Right ventricle myocardium inferior (tissue), 1 donor: ENCODE measurements at regions not wholly inside any gene's neighbourhood (a gene's known extent, or its start where the extent isn't known, plus 50 kb on each side); places are given as distances from the start of the nearest gene placed in this dataset.

Experiments
- ATAC-seq: fragments of 200-7000 bp; cut with Tn5 transposase; one replicate; pipeline ENCODE4 v1.9.1; 2020; ENCODE audit warnings: mild to moderate bottlenecking, moderate library complexity
- DNase-seq: peaks from one replicate; pipeline ENCODE4 v3.0.0; 2021; ENCODE audit errors: missing footprints
- intact Hi-C: fragments of 100-400 bp; cut with DNase I; formaldehyde crosslinking; loops from one replicate; pipeline ENCODE4 v1.11.0; 2022
- donor health status: DM: no; HTN: yes; CAD: no; lungs with severe emphysema.

DNA sequence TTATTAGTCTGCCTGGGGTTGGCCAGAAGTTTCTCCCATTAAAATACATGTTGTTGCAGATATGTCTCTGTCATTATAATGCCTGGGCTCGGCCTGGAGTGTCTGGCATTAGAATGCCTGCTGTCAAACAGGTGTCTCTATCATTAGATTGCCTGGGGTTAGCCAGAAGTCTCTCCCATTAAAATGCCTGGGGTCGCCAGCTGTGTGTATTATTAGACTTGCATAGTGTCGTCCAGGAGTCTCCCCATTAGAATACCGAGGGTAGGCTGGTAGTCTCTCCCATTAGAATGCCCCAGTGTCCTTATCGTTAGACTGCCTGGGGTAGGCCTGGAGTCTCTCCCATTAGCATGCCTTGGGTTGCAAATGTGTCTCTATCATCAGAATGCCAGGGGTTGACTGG, 2270.8 kb downstream of the TP53TG3F start:
- intact Hi-C loops: loop anchor here (10.0 kb wide), 1 partner anchor 65 kb away; no protein-coding TSS in a partner anchor
- ATAC-seq (no peak), DNase-seq (no peak)

- intact Hi-C loops: loop anchor here (10.0 kb wide), 1 partner anchor 63 kb away; no protein-coding TSS in a partner anchor
- DNase-seq (no peak), ATAC-seq (no peak)
These were observed 2272.1 kb downstream of the TP53TG3F start for GRCh38 chr16:35731341-35732040.

GRCh38 chr16:35732046-35732810, 2272.8 kb downstream of the TP53TG3F start:
- no peak for DNase-seq
- ATAC-seq: no peak
- intact Hi-C loops: loop anchor here (10.0 kb wide), 1 partner anchor 63 kb away; no protein-coding TSS in a partner anchor

GRCh38 chr16:35733278-35733965, 2274.0 kb downstream of the TP53TG3F start:
- intact Hi-C loops: loop anchor here (10.0 kb wide), 1 partner anchor 61 kb away; no protein-coding TSS in a partner anchor
- no peak for DNase-seq
- no peak for ATAC-seq

DNA sequence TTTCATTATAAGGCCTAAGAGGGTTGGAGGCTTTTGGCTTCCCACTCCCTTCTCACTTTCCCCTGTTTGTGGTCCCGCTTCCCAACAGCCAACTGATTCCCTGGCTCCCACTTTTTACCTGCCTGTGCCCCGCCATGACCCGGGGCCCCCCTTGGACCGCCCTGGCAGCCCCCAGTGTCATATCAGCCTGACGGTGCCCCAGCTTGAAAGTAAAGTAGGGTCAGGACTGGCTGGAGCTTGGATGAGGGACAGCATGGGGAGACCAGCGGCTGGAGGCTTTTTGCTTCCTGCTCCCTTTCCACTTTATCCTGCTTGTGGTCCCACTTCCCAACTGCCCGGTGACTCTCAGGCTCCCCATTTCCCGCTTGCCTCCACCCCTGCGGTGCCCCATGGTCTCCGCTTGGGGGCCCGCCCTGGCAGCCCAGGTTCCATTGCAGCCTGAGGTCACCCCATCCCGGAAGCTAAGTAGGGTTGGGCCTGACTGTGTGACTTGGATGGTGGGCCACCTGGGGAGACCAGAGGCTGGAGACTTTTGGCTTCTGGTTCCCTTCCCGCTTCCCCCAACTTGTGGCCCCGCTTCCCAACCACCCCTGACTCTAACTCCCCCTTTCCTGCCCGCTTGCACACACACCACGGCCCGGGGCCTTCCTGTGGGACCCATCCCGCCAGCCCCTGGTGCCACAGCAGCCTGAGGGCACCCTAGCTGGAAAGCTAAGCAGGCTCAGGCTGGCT, 2274.7 kb downstream of the TP53TG3F start:
- intact Hi-C loops: loop anchor here (10.0 kb wide), 1 partner anchor 61 kb away; no protein-coding TSS in a partner anchor
- no peak for ATAC-seq
- DNase-seq: no peak

DNA sequence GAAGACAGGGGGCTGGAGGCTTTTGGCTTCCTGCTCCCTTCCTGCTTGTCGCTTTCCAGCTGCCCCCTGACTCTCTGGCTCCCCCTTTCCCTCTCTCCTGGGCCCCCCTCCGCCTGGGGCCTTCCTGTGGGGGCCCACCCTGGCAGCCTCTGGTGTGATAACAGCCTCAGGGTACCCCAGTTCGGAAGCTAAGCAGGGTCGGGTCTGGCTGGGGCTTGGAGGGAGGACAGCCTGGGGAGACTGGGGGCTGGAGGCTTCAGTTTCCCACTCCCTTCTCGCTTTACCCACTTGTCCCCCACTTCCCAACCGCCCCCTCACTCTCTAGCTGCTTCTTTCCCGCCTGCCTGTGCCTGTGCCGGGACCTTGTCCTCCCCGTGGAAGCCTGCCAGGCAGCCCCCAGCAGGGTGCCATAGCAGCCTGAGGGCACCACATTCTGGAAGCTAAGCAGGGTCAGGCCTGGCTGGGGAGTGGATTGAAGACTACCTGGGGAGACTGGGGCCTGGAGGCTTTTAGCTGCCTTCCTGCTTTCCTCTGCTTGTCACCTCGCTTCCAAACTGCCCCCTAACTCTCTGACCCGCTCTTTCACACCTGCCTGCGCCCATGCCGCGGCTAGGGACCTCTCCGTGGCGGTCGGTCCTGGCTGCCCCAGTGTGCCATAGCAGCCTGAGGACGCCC, 2275.5 kb downstream of the TP53TG3F start:
- intact Hi-C loops: loop anchor here (10.0 kb wide), 1 partner anchor 60 kb away; no protein-coding TSS in a partner anchor
- DNase-seq (no peak), ATAC-seq (no peak)

DNA sequence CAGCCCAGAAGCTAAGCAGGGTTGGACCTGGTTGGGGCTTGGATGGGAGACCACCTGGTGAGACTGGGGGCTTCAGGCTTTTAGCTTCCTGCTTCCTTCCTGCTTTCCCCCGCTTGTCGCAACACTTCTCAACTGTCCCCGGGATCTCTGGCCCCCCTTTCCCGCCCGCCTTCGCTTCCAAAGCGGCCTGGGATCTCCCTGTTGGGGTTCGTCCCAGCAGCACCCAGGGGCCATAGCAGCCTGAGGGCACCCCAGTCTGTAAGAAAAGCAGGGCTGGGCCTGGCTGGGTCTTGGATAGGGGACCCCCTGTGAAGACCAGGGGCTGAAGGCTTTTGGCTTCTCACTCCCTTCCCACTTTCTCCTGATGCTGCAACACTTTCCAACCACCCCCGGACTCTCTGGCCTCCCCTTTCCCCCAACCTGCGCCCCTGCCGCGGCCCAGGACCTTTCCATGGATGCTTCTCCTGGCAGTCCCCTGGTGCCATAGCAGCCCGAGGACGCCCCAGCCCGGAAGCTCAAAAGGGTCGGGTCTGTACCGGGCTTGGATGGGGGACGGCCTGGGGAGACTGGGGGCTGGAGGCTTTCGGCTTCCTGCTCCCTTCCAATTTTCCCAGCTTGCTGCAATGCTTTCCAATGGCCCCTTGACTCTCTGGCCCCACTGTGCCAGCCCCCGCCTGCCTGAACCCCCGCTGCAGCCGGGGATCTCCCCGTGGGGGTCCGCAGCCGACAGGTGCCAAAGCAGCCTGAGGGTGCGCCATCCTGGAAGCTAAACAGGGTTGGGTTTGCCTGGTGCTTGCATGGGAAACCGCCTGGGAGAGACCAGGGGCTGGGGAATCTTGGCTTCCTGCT, 2276.2 kb downstream of the TP53TG3F start:
- DNase-seq: no peak
- no peak for ATAC-seq
- intact Hi-C loops: loop anchor here (10.0 kb wide), 1 partner anchor 59 kb away; no protein-coding TSS in a partner anchor

DNA sequence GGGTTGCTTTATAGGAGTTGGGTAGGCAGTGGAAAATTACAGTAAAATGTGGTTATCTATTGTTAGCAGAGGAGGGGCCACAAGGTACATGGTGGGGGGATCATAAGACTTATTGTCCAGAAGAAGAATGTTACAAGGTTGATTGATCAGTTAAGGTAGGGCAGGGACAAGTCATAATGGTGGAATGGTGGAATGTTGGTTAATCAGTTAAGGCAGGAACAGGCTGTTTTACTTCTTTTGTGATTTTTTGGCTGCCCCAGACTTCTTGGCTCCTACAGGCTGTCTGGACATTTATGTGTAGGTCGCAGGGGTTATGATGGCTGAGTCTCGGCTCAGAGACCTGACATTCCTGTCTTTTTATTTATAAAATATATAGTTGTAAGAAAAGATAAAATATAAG, 2277.1 kb downstream of the TP53TG3F start:
- DNase-seq: no peak
- intact Hi-C loops: loop anchor here (10.0 kb wide), 1 partner anchor 58 kb away; no protein-coding TSS in a partner anchor
- ATAC-seq: no peak

- intact Hi-C loops: loop anchor here (10.0 kb wide), 1 partner anchor 58 kb away; no protein-coding TSS in a partner anchor
- no peak for ATAC-seq
These were observed 2277.7 kb downstream of the TP53TG3F start for GRCh38 chr16:35737076-35737475.

GRCh38 chr16:35741546-35741945, 2282.1 kb downstream of the TP53TG3F start:
- no peak for ATAC-seq
- DNase-seq: no peak
- intact Hi-C loops: no loop called here

More at GRCh38 chr16:35737076-35737475, 2277.7 kb downstream of the TP53TG3F start:
- no peak for DNase-seq

GRCh38 chr16:35743101-35743692, 2283.8 kb downstream of the TP53TG3F start:
- DNase-seq (no peak), ATAC-seq (no peak)
- intact Hi-C loops: no loop called here

DNA sequence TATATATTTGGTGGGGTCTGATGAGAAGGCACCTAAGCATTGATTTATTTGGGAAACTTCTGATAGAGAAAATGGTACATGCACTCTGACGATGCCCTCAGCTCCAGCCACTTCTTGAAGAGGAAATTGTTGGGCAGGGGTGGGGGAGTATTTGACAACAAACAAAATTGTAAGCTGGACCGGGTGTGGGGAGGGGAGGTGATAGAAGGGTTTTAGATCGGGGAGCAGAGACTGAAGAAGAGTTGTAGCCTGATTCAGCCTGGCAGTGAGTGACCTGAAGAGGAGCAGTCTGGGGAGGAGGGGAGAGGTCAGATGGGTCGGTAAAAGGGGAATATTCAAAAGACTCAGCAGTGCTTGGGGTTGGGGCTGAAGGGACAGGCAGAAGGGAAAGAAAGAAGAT, 2284.7 kb downstream of the TP53TG3F start:
- ATAC-seq (no peak), DNase-seq (no peak)
- intact Hi-C loops: no loop called here

DNA sequence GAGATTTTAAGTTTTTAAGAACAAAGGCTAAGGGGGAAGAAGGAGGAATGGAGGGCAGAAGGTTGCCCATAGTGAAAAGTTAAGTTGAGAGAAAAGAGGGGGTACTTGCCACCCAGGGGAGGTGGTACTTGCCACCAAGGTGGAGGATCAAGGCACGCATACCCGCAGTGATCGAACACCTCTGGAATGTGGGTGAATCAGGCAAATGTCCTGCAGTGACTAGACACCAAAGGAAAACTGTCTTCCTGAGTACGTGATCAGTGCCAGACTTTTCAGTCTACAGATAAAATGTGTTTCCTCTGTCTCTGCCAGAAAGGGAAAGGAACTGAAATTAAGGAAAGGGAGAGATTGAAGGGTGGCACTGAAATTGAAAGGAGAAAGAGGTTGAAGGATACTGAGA, 2285.3 kb downstream of the TP53TG3F start:
- ATAC-seq (no peak), DNase-seq (no peak)
- intact Hi-C loops: no loop called here

DNA sequence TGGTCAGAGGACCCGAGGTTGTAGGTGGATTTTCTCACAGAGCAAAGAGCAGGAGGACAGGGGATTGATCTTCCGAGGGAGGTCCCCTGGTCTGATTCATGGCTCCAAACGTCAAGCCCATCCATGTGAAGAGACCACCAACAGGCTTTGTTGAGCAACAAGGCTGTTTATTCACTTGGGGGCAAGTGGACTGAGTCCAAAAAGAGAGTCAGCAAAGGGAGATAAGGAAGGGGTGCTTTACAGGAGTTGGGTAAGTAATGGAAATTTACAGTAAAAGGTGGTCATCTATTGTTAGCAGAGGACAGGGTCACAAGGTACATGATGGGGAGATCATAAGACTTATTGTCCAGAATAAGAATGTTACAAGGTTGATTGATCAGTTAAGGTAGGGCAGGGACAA, 2285.8 kb downstream of the TP53TG3F start:
- intact Hi-C loops: no loop called here
- no peak for ATAC-seq
- no peak for DNase-seq

DNA sequence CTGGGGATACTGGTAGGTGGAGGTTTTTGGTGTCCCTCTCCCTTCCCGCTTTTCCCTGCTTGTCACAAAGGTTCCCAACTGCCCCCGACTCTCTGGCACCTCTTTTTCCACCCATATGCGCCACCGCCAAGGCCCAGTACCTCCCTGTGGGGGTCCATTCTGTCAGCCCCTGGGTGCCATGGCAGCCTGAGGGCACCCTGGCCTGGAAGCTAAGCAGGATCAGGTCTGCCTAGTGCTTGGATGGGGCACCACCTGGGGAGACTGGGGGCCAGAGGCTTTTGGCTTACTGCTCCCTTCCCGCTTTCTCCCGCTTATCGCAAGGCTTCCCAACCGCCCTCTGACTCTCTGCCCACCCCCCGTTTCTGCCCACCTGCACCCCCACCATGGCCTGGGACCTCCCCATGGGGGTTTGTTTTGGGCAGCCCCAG, 2286.4 kb downstream of the TP53TG3F start:
- intact Hi-C loops: no loop called here
- DNase-seq: no peak
- ATAC-seq: no peak

DNA sequence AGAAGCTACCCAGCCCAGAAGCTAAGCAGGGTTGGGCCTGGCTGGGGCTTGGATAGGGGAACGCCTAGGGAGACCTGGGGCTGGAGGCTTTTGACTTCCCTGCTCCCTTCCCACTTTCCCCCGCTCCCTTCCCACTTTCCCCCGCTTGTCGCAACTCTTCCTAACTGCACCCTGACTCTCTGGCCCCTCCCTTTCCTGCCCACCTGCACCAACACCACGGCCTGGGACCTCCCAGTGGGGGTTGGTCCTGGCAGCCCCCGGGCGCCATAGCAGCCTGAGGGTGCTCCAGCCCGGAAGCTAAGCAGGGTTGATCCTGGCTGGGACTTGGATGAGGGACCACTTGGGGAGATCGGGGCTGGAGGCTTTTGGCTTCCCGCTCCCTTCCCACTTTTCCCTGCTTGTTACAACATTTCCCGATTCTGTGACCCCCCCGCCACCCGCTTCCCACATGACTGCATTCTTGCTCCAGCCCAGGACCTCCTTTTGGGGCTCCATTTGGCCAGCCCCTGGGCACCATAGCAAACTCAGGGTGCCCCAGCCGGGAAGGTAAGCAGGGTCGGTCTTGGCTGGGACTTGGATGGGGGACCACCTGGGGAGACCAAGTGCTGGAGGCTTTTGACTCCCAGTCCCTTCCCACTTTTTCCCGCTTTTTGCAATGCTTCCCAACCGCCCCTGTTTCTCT, 2287.0 kb downstream of the TP53TG3F start:
- ATAC-seq: no peak
- DNase-seq: no peak
- intact Hi-C loops: no loop called here
